Stimulated activated CD4-positive, alpha-beta T cell treated with anti-CD3 and anti-CD28 coated beads, Interleukin-1b, Interleukin-23, amount 100 ng/mL, for 24 hours (primary cell): ENCODE measurements at regions not wholly inside any gene's neighbourhood (a gene's known extent, or its start where the extent isn't known, plus 50 kb on each side); places are given as distances from the start of the nearest gene placed in this dataset.
"Not testable (repeated sequence)": the region's sequence is repeated elsewhere in the genome, so short reads cannot be mapped to it uniquely, and the experiment has no call there.

Experiments used
- DNase-seq, 4 experiments: peaks; one replicate each; pipeline ENCODE4 v3.0.0-alpha.2; 2020; ENCODE audit warnings: low read depth in 4 of 4, low spot score in 1 of 4

- DNase-seq: no peak
Observed at GRCh38 chr22:46040471-46041465, 63.8 kb upstream of the WNT7B start.

GRCh38 chr22:46041642-46042041, 64.7 kb upstream of the WNT7B start:
- DNase-seq: no peak

- DNase-seq: no peak
Observed at GRCh38 chr22:46042786-46043185, 65.8 kb upstream of the WNT7B start.

GRCh38 chr22:46043339-46043738, 66.4 kb upstream of the WNT7B start:
- DNase-seq: no peak

- DNase-seq: no peak
Observed at GRCh38 chr22:46043816-46044620, 67.1 kb upstream of the WNT7B start.

- no peak for DNase-seq
Observed at GRCh38 chr22:46044621-46045458, 67.9 kb upstream of the WNT7B start.

- DNase-seq: no peak
Observed at GRCh38 chr22:46045459-46046298, 68.7 kb upstream of the WNT7B start.

- DNase-seq: no peak
Observed at GRCh38 chr22:46046299-46046685, 69.3 kb upstream of the WNT7B start.

- no peak for DNase-seq
Observed at GRCh38 chr22:46047226-46047625, 70.3 kb upstream of the WNT7B start.

GRCh38 chr22:46047841-46048595, 71.1 kb upstream of the WNT7B start:
- DNase-seq: no peak

- DNase-seq: not testable (repeated sequence)
Observed at GRCh38 chr22:46048661-46049060, 71.7 kb upstream of the WNT7B start.

- DNase-seq: no peak
Observed at GRCh38 chr22:46049726-46050450, 72.9 kb upstream of the WNT7B start.

- DNase-seq: no peak
Observed at GRCh38 chr22:46050451-46050845, 73.5 kb upstream of the WNT7B start.

GRCh38 chr22:46050916-46051614, 74.1 kb upstream of the WNT7B start:
- no peak for DNase-seq

- no peak for DNase-seq
Observed at GRCh38 chr22:46051646-46052045, 74.7 kb upstream of the WNT7B start.

GRCh38 chr22:46052331-46052771, 75.4 kb upstream of the WNT7B start:
- no peak for DNase-seq

- DNase-seq: no peak
Observed at GRCh38 chr22:46052801-46053562, 76.0 kb upstream of the WNT7B start.
